Subcutaneous abdominal adipose tissue (tissue), 5 donors: ENCODE measurements at regions not wholly inside any gene's neighbourhood (a gene's known extent, or its start where the extent isn't known, plus 50 kb on each side); places are given as distances from the start of the nearest gene placed in this dataset.

ENCODE experiments used
- H3K27ac ChIP-seq: one replicate; pipeline ENCODE4 v1.7.0; 2013; ENCODE audit warnings: low read depth, mild to moderate bottlenecking, inconsistent platforms, low read length, moderate library complexity
- H3K27me3 ChIP-seq, 5 donors: one replicate each; pipeline ENCODE4 v1.7.0; 2013; ENCODE audit warnings: low read length in 5 of 5, inconsistent platforms in 1 of 5; ENCODE audit not compliant: control insufficient read depth in 5 of 5, insufficient read depth in 4 of 5
- H3K36me3 ChIP-seq, 5 donors: one replicate each; pipeline ENCODE4 v1.7.0; 2013; ENCODE audit warnings: low read length in 5 of 5; ENCODE audit not compliant: control insufficient read depth in 5 of 5, insufficient read depth in 5 of 5
- H3K4me1 ChIP-seq, 5 donors: one replicate each; pipeline ENCODE4 v1.7.0; 2013; ENCODE audit warnings: low read length in 5 of 5, mild to moderate bottlenecking in 3 of 5, moderate library complexity in 1 of 5; ENCODE audit not compliant: control insufficient read depth in 5 of 5, insufficient read depth in 5 of 5
- H3K4me3 ChIP-seq, 5 donors: one replicate each; pipeline ENCODE4 v1.7.0; 2013; ENCODE audit warnings: low read length in 5 of 5, low read depth in 1 of 5
- H3K9ac ChIP-seq, 5 donors: one replicate each; pipeline ENCODE4 v1.7.0; 2013; ENCODE audit warnings: low read length in 5 of 5, mild to moderate bottlenecking in 4 of 5, moderate library complexity in 3 of 5
- H3K9me3 ChIP-seq, 5 donors: one replicate each; pipeline ENCODE4 v1.7.0; 2013; ENCODE audit warnings: low read length in 5 of 5; ENCODE audit not compliant: control insufficient read depth in 5 of 5
- donor health status: healthy.
- donor health status: healthy.
- donor health status: healthy.
- donor health status: healthy.
- donor health status: healthy.

DNA sequence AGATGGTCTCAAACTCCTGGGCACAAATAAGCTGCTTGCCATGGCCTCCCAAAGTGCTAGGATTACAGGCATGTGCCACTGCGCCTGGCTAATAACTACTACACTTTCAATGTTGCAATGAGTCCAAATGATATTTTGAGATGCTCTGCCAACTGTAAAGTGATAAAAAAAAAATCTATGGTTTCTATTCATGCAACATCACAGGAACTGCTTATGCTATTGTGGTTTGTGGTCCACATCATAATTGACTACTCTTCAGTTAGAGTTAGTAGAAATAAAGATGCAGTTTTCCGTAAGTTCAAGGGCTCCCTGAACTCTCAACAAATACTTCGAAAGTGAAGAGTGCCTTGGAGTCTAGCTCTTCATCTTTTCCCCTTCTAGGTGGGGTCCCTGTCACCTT is 239.4 kb downstream of the C12orf75 start:
- no peaks in the 10 kb centered on the region for H3K36me3 ChIP-seq
- H3K4me1 ChIP-seq: peaks cover 0 to 3% (median 0%) of the 10 kb centered on the region in 5 donors
- no peak overlapping the region for H3K4me3 ChIP-seq
- no peak overlapping the region for H3K9ac ChIP-seq
- H3K27me3 ChIP-seq: no peaks in the 10 kb centered on the region
- no peaks in the 10 kb centered on the region for H3K9me3 ChIP-seq
- H3K27ac ChIP-seq: no peak overlapping the region

DNA sequence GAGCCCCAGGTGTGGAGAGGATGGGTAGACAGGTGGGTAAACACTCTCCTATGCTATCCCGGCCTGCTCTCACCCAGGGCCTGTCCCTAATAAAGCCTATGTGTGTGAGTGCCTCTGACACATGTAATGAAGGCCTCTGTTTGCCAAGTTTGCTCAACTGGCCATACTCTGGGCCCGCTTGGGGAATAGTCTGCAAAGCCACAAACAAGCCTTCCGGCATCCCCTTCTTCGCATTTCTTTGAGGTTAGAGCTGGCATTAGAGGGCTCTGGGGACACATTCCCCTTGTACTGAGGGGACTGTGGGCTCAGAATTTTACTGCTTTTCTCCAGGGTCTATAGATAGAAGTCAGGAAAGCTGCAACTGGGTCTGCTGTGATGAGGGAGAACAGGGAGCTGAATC is 240.5 kb downstream of the C12orf75 start:
- H3K4me3 ChIP-seq: no peak overlapping the region
- H3K9ac ChIP-seq: no peak overlapping the region
- no peak overlapping the region for H3K27ac ChIP-seq
- peaks cover 0 to 3% (median under 1%) of the 10 kb centered on the region in 5 donors for H3K4me1 ChIP-seq
- no peaks in the 10 kb centered on the region for H3K27me3 ChIP-seq
- no peaks in the 10 kb centered on the region for H3K9me3 ChIP-seq
- H3K36me3 ChIP-seq: no peaks in the 10 kb centered on the region

DNA sequence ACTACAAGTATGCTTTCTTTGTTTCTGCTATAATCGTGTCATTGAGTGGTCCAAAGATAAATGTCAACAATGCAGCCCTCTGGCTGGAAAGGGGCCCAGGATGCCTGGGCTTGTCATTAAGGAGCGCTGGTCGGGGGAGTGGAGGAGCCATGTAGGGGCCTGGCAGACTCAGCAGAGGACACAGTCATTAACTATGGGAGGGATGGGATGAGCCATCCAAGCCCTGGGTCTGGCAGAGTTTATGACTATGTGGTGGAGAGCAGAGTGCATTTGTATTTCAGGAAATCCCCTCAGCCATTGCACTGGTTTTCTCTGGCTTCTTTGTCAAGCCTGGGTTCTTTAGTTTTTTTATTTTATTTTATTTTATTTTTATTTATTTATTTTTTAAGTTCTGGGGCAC is 243.1 kb downstream of the C12orf75 start:
- no peaks in the 10 kb centered on the region for H3K9me3 ChIP-seq
- H3K27me3 ChIP-seq: no peaks in the 10 kb centered on the region
- H3K27ac ChIP-seq: no peak overlapping the region
- peaks cover 0 to 5% (median 3%) of the 10 kb centered on the region in 5 donors for H3K4me1 ChIP-seq
- H3K4me3 ChIP-seq: no peak overlapping the region
- no peaks in the 10 kb centered on the region for H3K36me3 ChIP-seq
- no peak overlapping the region for H3K9ac ChIP-seq

DNA sequence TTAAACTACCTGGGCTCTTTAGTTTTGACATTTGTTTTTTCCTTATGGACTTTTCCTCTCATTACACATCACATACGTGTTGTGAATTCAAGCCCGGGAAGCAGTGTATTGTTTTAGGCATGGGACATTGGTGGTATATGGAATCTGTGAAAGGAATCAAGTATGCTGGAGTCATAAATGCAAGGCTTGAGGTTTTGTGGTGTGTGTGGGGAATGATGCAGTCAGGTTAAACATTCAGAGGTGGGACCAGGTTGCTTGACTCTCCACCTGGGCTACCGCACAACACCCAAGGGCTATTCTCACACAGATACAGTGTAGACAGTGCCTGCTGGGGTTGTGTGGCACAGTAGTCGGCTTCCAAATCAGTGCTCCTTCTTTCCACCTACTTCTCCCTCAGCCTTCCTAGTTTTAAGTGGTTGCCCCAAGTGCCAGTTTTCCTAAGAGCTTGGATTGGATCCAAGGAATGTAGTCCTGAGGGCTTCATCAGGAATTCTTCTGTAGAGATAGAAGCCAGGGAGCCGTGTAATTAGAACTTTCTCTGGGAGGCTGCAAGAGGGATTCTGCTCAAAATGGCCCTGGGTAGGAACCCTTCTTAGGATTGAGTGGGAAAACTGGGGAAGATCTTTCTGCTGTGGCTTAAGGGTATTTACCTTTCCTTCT is 243.7 kb downstream of the C12orf75 start:
- H3K9ac ChIP-seq: no peak overlapping the region
- H3K9me3 ChIP-seq: no peaks in the 10 kb centered on the region
- H3K4me1 ChIP-seq: peaks cover 0 to 5% (median 3%) of the 10 kb centered on the region in 5 donors
- H3K36me3 ChIP-seq: no peaks in the 10 kb centered on the region
- no peak overlapping the region for H3K4me3 ChIP-seq
- no peak overlapping the region for H3K27ac ChIP-seq
- no peaks in the 10 kb centered on the region for H3K27me3 ChIP-seq

DNA sequence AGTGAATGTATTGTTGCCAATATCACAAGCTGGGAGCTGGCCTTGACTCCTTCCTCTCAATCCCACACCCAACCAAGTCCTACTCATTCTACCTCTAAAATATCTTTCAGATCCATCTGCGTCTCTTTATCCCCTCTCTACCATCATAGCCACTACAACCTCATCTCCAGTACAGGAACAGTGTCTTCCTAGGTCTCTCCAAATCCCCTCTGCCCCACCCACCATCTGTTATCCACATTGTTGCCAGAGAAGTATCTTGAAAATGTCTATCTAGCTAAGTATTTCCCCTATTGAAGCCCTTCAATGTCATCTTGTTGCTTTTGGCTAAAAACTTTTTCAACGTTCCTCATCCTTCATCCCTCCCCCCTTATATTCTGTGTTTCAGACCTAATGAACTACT is 244.7 kb downstream of the C12orf75 start:
- H3K4me3 ChIP-seq: no peak overlapping the region
- peaks cover 0 to 5% (median 3%) of the 10 kb centered on the region in 5 donors for H3K4me1 ChIP-seq
- no peaks in the 10 kb centered on the region for H3K36me3 ChIP-seq
- H3K9ac ChIP-seq: no peak overlapping the region
- no peaks in the 10 kb centered on the region for H3K9me3 ChIP-seq
- no peaks in the 10 kb centered on the region for H3K27me3 ChIP-seq
- H3K27ac ChIP-seq: no peak overlapping the region

DNA sequence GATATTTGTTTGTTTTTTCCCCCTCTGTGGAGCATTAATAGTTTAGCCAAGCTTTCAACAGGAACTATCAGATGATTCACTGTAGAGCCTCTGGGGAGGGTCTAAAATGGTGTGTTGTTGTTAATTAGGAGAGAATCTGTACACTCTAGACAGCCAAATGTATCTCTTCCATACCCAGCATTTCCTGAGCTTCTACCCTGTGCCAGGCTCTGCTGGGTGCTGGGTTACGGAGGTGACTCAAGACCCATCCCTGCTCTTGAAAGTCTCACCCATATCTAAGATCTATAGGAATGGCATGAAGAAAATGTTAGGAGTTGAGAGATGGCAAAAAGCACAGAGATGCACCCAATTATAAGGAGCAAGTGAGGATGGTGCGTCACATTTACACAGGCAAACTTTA is 245.8 kb downstream of the C12orf75 start:
- Histone ChIP-seq H3K4me3 (no peak overlapping the region), H3K4me1 (peaks cover 0 to 6% (median 3%) of the 10 kb centered on the region in 5 donors), H3K27me3 (peaks cover 0 to 3% (median 0%) of the 10 kb centered on the region in 5 donors), H3K9ac (no peak overlapping the region), H3K36me3 (no peaks in the 10 kb centered on the region), H3K27ac (no peak overlapping the region), H3K9me3 (no peaks in the 10 kb centered on the region)

DNA sequence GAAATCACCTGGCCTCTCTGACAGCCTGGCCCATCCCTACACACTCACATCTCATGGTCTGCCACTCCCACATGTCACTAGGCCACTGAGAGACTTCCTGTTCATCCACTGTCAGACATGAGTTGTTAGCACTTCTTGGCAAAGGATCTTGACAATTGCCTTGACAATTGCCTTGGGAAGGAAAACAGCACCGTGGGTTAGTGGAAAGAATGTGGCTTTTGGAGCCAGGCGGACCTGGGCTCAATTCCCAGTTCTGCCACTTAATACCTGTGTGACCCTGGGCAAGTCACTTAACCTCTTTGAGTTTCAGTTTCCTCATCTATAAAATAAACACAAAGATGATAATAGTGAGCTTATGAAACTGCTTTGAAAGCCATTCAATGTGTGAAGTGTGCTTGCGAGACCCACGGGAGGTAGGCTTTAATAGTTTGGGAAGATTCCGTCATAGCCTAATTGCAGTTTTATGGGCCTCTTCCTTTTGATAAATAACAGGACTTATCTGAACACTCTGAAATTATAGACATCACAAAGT is 250.4 kb downstream of the C12orf75 start:
- Histone ChIP-seq H3K36me3 (no peaks in the 10 kb centered on the region), H3K27me3 (peaks cover 0 to 3% (median 0%) of the 10 kb centered on the region in 5 donors), H3K4me3 (no peak overlapping the region), H3K9ac (no peak overlapping the region), H3K4me1 (peaks cover 0 to 5% (median 0%) of the 10 kb centered on the region in 5 donors), H3K9me3 (no peaks in the 10 kb centered on the region), H3K27ac (no peak overlapping the region)

DNA sequence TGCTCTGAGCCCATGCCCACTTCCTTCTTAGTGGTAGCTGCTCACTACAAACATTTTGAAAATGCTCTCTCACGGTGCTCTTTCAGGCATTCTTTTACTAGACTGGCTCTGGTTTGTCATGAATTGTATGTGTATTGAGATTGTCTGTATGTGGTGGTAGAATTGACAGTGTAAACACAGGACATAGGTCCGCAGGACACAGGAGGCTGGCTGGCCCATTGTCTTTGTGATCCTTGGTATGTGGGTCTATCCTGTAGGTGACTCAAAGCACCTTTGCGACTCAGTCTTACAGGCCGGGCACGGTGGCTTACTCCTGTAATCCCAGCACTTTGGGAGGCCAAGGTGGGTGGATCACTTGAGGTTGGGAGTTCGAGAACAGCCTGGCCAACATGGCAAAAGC is 250.9 kb downstream of the C12orf75 start:
- peaks cover 0 to 3% (median 0%) of the 10 kb centered on the region in 5 donors for H3K27me3 ChIP-seq
- no peak overlapping the region for H3K9ac ChIP-seq
- peaks cover 0 to 3% (median 0%) of the 10 kb centered on the region in 5 donors for H3K4me1 ChIP-seq
- no peak overlapping the region for H3K27ac ChIP-seq
- peaks cover 0 to 2% (median 0%) of the 10 kb centered on the region in 5 donors for H3K9me3 ChIP-seq
- H3K36me3 ChIP-seq: no peaks in the 10 kb centered on the region
- H3K4me3 ChIP-seq: no peak overlapping the region

DNA sequence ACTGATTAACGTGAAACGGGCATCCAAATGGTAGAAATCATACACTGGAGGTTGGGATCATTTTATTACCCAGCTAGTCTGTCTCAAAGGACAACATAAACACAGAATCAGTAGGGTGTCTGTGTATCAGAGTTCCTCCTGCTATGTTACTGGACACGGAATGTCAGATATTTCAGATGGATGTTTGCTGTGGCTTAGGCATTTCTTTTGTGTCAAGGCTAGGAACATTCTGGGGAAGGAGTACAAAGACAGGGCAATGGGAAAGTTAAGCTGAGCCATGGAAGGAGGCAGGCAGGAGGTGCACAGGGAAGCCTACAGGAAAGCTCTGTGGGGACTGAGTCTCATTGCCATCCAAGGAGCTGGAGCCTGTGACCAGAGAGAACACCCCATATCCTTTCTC is 254.6 kb downstream of the C12orf75 start:
- H3K36me3 ChIP-seq: no peaks in the 10 kb centered on the region
- H3K9me3 ChIP-seq: peaks cover 0 to 4% (median 0%) of the 10 kb centered on the region in 5 donors
- H3K4me3 ChIP-seq: no peak overlapping the region
- no peak overlapping the region for H3K27ac ChIP-seq
- no peak overlapping the region for H3K9ac ChIP-seq
- peaks cover 0 to 9% (median 0%) of the 10 kb centered on the region in 5 donors for H3K4me1 ChIP-seq
- peaks cover 0 to 3% (median 0%) of the 10 kb centered on the region in 5 donors for H3K27me3 ChIP-seq

DNA sequence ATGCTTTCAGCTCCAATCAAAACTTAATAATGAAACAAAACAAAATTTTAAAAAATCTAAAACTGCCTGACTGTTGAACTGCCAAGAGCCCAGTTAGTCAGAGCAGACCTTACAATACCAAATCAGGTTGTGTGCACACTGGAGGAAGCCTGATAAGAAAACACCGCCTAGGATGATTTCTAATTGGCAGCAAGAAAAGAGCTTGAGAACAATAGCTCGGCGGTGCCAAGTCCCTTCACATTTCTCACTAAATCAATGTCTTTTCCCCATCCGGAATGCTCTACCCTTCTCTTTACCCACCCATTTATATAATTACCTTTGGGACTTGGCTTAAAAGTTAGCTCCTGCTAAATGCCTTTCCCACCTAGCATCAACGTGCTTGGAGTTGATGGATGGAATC is 256.7 kb downstream of the C12orf75 start:
- peaks cover 0 to 4% (median 0%) of the 10 kb centered on the region in 5 donors for H3K9me3 ChIP-seq
- no peak overlapping the region for H3K9ac ChIP-seq
- H3K36me3 ChIP-seq: no peaks in the 10 kb centered on the region
- no peak overlapping the region for H3K4me3 ChIP-seq
- peaks cover 0 to 19% (median 0%) of the 10 kb centered on the region in 5 donors for H3K4me1 ChIP-seq
- no peaks in the 10 kb centered on the region for H3K27me3 ChIP-seq
- peak overlapping the region; percentile 2 for H3K27ac ChIP-seq
